ENCODE measurements at regions not wholly inside any gene's neighbourhood (a gene's known extent, or its start where the extent isn't known, plus 50 kb on each side); places are given as distances from the start of the nearest gene placed in this dataset.

DNA sequence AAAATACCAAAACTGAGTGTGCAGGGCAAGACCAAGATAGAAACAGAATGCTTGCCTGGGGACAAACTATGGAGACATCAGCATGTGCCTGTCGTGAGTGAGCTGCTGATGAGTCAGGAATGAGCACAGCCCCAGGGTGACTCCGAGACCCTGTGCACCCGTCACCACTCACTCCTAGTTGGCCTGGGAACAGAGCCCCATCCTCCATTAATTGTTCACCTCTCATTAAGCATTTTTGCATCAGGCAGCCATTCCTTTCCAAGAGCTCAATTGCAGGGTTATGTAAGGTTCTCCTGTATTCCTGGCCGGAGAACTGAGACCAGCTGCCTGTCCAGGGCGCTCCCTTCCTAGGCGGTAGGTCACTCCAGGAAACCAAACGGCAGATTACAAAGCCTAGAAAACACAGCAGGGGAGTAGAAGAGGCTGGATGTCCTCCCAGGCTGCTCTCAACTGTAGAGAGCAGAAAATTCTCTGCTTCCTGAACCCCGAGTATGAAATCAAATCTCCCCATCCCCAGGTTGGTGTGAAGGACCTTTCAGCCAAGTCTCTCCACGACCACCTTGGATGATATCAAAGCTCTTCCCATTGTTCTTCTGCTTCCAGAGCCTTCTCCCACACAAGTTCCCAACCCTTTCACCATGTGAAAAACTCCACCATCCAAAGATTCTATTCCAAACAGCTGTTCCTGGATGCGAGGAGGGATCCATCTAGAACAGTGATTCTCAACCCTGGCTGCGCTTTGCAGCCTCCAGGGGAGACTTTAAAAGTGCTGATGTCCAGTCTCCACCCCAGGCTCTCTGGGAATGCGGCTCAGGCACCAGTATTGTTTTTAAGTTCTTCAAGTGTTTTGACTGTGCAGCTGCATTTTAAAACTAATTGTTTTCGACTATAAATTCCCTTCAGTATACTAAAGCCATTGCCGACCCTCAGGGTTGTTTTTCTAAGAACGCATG lies 532.6 kb upstream of the JARID2 start:
- no peak for DNase-seq (ENCODE audit: low spot score)

DNA sequence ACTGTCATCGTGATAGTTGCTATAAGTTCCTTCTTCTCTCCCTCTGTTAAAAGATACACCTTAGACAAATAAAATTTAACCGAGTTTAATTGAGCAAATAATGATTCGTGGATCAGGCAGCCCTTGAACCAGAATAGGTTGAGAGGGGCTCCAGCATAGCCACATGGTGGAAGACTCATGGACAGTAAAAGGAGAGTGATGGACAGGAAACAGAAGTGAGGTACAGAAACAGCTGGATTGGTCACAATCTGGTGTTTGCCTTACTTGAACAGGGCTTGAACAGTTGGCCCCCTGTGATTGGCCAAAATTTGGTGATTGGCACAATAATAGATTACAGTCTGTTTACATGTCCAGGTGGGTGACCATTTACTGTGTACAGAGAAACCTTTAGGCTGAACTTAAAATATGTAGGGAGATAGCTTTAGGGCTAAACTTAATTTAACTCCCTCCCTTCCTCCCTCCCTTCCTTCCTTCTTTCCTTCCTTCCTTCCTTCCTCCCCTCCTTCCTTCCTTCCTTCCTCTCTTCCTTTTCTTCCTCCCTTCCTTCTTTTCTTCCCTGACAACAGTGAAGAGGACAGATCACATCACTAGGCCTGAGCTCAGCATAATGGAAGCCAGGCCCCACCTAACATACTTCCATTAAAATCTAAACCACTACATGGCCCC lies 531.8 kb upstream of the JARID2 start:
- no peak for DNase-seq (ENCODE audit: low spot score)

DNA sequence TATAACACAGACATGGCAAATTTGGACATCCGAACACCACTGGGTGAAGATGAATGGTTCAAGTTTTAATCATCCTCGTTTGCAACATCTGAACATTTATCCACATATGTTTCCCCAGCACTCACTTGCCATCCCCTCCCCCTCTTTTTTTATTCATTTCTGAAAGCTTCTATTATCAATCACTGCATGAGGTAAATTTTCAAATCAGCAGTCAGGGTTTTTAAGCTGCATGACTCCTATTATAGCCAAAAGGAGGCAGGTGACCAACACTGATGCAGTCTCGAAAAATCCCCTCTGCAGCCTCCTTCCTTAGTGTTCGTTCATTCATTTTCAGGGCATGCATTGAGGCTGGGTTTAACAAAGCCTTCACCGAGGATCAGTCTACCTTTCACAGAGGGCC lies 530.8 kb upstream of the JARID2 start:
- no peak for DNase-seq (ENCODE audit: low spot score)

DNA sequence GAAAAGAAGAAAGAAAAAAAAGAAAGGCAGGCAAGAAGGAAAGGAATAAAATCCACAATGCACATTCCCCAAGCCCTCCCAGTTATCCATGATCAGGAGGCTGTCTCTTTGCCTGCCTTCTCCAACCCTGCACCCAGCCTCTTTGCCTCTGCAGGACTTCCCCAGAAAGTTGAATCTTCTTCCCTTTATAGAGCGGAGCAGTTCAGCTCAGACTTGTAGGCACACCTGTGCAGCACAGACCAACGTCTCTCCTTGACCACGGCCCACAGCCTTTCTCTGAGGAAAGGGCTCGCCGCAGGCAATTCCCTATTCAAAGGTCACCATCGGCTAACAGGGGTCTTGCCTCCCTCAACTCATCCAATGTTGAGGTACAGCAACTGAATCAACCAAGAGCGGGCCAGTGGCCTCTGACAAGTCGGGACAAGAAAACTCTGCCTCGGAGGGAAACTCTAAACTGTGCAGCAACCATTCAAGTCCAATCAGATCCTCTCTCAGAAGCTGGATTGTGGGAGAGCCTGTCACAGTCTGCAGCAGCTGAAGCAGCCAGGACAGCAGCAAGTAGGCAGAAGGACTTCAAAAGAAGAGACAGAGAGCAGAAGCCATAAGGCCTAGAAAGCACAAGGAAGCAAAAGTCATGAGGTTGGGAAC lies 529.2 kb upstream of the JARID2 start:
- DNase-seq (ENCODE audit: low spot score): no peak

DNA sequence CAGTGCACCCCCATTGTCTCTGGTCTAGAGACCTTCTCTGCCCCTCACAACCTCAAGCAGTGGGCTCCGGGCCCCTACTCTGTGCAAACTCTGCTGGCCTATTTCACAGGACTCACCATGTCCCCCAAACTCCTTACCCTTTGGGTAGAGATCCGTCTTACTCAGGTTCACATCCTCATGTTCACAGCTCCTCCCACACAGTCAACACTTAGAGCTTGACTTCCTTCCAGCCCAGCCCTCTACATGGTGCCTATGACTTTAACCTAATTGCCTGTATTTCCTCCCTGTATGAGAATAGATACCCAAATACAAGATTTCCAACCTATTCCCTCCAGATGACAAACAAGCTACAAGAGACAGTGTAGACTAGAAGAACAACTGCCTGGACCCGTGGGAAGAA lies 528.6 kb upstream of the JARID2 start:
- no peak for DNase-seq (ENCODE audit: low spot score)

DNA sequence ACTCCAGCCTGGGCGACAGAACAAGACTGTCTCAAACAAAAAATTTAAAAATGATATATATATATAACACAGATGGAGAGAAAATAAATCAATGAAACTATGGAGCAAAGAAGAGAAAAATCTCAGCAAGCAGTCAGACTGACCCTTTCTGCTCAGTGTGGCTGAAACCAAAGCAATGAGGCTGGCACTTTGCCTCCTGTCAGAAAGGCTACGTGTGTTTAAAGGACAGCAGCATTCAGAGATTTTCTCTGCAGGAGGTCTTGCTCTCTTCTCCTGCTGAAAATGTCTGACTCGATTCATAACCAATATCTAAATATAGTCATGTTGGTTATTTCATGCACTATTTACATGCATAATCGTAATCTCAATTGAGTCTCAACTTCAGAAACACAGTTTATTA lies 527.0 kb upstream of the JARID2 start:
- DNase-seq (ENCODE audit: low spot score): no peak

DNA sequence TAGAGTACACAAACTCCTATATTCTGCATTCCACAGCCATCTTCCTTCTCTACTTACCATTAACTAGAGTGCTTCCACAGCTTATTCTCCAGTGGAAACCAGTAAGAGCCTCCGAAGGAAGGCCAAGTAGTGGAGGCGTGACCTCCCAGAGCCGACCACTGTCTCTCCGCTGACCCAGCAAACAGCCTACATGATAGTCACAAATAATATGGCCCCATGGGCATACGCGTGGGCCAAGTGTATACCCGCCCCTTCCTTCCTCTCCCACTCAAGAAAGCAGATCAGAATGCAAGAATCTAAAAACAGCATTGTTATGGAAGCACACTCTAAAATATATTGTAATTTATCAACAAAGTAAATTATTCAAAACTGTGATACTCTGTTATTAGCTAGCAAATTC lies 526.6 kb upstream of the JARID2 start:
- no peak for DNase-seq (ENCODE audit: low spot score)

DNA sequence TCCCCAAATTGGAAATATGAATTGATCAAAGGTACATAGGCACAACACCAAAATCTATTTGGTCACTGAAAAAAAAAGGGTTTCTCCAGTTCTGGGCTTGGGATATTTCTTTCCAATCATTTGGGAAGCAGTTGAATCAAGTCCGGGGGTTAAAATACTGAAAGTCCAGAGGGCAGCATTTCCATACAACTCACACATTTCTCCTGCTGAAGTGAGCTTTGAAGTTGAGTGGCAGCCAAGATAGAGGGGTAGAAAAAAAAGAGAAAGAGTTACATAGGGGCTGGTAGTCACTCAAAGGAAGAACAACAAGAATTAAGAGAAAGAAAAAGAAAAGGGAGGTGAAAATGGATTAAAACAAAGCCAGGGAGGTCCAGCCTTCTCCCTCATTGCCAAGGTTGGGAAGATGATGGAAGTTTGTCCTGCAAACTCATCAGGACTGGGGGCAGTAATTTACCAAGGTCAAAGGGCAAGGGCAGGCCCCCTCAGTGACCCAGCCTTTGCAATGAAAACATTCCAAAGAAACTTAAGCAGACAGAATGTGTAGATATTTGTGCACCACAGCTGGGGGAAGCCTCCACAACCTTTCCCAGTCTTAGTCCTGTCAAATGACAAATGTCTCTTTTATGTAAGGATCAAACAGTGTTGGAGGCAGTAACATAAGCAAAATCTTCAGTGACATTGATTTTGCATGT lies 525.3 kb upstream of the JARID2 start:
- no peak for DNase-seq (ENCODE audit: low spot score)

DNA sequence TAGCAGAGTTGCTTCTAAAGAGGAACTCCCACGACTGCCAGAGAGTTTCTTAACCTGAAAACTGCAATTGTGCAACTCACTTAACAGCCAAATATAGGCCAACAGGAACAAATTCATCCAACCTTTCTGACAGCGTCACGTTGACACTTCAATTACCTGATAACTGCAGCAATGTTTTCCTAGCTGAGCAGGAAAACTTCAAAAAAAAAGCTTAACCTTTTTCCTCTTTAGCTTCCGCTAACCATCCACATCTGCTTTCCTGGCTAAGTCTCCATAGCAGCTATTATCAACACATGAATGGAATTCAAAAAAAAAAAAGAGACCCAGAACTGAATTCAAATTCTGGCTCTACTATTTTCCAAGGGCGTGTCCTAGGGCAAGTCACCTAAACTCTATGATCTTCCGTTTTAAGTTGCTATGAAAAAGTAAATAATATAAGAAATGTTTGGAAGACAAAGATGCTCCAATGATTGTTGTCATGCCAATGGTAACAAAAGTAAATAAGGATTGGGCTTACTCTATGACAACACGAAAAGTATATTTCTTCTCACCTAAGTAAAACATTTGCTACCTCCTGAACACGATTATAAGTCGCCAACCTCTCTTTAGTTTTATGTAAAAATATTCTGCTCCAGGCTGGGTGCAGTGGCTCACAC lies 524.6 kb upstream of the JARID2 start:
- DNase-seq (ENCODE audit: low spot score): peak; percentile 79

DNA sequence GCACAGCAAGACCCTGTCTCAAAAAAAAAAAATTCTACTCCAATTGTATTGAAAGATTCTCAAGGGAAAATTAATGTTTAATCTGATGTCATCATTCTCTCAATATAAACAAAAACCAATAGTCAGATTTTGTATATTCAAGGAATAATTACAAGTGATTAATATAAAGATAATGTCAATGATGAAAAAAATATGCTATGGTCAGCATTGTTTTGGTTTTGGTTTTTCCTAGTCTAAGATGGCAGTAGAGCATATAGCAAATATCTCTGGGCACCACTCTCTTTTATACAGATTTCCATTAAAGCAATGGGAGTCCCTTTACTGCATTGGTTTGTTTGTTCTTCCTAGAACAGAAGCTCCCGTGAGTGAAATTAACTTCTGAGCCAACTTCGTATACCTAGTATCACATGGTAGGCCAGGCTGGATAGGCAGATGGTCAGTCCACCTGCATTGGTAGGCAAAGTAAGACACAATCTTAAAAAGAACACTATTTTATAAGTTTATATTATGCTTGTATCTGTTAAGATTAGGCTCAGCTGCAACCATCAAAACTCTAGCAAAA lies 523.8 kb upstream of the JARID2 start:
- DNase-seq (ENCODE audit: low spot score): no peak

DNA sequence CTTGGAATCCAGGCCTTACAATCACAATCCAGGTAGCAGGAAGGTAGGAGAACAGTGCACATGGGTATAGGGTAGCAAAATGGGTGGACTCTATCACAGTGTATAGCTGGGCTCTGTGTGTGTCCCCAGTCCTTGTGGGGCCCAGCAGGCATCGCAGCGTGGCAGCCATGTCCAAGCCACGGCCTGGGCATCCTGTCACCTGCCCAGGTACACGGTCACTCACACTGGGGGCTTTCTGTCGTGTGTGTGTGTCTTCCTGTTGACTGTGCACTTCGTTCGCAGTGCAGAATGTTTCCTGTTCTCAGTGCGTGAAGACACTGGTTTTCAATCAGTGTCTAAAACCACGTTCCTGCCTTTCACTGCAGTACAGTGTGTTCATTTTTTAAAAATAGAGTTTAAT lies 523.2 kb upstream of the JARID2 start:
- no peak for DNase-seq (ENCODE audit: low spot score)

DNA sequence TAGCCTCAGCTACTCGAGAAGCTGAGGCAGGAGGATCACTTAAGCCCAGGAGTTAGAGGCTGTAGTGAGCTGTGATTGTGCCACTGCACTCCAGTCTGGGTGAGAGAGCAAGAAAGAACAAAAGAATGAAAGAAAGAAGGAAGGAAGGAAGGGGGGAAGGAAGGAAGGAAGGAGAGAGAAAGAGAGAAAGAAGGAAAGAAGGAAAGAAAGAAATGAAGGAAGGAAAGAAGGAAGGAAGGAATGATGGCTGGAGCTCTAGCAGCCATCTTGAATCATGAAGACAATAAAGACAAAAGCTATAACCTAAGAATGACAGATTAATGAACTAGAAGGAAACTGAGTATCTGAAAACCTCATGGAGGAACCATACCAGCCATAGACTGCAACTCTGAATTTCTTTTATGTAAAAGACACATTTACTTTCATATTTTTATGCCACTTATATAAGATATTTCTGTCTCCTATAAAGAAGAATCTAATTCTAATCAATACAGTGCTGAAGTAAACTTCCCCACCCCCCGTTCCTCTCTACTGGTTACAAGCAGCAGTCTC lies 522.3 kb upstream of the JARID2 start:
- no peak for DNase-seq (ENCODE audit: low spot score)

DNA sequence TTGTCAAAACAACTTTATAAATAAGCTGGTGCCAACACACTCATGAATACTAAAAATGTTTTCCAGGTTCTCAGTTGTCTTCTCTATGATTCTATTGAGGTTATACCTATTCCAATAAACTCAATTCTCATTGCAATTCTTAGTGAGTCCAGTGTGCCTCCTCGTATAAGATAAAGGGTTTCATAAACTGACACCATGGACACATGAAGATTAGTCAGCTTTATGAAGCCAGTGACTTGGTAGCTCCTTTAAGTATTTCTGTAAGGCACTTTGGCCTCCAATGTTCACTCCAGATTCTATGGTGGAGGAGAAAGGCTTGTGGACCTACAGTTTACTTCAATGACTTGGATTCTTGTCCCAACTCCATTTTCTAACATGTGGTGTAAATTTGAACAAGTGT lies 521.3 kb upstream of the JARID2 start:
- DNase-seq (ENCODE audit: low spot score): no peak

DNA sequence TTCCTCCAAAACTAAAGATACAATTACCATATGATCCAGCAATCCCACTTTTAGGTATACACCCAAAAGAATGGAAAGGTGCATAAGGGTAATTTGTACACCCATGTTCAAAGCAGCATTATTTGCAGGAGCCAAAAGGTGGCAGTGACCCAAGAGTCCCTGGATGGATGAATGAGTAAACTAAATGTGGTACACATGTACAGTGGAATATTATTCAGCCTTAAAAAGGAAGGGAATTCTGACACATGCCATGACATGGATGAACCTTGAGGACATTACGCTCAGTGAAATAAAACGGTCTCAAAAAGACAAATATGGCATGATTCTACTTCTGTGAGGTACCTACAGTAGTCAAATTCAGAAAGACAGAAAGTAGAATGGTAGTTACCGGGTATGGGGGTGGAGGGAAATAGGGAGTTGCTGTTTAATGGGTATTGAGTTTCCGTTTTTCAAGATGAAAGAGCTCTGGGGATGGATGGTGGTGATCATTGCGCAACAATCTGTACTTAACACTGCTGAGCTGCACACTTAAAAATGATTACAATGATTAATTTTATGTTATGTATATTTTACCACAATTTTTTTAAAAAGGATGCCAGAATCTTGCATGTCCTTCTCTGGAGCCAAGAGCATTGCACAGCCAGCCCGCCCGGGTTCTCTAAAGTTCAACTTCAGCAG lies 518.9 kb upstream of the JARID2 start:
- DNase-seq (ENCODE audit: low spot score): no peak

DNA sequence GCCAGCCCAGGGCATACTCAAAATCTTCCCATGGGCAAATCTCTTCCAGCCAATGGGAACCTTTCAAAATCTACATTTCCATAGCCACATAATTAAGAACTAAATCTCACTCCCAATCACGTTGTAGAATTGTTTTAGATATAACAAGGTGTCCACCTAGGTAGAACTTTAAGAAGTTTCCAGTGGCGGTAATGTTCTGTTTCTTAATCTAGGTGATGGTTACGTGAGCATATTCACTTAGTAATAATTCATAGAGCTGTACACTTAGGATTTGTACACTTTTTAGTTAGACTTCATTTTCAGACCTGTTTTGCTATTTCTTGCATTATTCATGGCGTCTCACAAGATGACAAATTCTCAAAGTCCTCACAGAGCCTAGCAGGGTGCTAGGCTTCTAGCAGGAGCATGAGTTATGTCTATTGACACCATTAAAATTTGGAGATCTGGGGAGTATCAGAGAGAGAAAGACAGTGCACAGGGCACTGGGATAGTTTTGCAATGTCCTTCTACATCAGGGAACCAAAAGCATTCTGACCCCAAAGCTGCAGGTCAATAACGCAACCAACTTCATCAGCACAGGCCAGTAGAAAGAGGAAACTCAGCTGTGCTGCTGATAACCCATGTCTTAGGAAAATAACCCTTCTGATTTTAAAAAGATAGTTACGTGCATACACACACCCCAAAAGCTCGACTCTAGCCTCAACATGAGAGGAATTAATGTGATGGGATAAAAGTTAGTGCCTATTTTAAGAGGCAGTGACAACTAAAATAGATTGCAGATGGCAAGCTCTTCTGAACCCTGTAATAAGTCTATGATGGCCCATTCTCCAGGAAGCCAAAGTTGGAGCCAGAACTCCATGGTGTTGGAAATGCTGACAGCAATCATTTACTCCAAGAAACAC lies 518.1 kb upstream of the JARID2 start:
- DNase-seq (ENCODE audit: low spot score): no peak

DNA sequence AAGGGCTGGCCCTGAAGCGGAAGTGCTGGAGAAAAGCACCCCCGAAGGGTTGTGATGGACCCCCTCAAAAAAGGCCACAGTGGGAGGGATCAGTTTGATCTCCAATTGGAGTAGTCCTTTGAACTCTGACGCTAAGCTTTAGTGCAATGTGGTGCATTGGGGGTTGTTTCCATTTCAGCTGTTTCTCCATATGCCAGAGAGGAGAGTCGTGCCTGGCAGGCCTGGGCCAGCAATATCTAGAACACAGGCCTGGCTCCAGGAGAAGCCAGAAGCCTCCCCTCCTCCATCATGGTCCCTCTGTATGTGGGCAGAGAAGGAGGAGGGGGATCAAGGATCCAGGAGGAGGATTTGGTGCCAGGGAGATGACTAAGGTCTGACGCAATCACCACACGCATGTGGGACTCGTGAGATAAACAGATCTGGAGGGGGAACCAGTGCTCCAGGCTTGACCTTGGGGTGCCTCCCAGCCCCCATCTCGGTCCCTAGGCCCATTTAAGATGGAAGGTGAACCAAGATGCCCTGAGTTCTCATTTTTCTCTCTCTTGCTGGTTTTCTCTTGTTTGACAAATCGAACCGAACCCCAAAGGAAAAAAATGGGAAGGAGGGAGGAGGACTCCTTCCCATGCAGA lies 517.4 kb upstream of the JARID2 start:
- no peak for DNase-seq (ENCODE audit: low spot score)

DNA sequence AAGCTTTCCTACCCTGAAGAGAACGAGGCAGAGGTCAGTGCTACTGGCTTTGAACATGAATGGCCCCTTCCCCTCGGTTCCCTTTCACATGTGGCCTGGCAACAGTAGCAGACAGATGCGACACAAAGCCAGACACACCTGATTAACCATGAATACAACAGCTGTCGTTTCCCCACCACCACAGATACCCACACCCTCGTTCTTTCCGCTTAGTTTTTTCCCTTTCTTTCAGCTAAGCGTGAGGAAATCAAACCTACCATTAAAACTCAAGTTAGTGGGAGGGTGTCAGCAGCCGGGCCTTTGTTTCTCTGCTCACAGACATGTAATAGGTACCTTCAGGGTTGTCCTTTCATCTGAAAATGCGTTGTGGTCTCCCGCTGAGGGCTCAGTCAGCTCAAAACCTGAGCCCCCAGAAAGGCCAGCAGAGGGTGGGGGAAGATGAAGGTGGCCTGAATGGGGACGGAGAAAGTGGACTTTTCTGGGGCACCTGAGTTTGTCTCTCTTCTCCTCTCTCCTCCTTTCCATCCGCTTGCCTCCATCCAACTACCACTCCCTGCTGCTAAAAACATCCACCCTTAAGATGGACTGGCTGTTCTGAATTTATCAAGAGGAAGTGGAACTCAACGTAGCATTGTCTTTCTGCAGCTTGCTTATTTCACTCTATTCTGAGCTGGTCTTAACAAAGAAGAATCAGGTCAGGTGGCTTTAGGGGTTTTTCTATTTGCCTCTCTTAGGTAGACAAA lies 516.6 kb upstream of the JARID2 start:
- no peak for DNase-seq (ENCODE audit: low spot score)

DNA sequence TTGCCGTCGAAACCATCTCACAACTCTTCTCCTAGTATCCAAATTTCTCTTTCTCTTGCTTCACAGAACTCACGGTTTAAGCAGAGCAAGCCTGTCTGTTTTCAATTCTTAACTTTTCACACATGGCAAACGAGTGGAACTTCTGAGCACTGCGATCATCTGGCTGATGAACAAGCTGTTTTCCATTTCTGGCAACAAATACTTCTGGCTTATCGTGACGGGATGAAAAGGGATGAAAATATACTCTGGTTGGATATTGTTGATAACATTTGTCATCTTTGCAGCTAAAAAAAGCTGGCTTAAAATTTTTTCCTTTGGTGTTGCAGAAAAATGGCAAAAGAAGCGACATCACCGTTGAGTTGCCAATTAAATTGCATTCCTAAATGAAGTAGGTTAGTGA lies 515.2 kb upstream of the JARID2 start:
- DNase-seq (ENCODE audit: low spot score): no peak

Data from putamen (tissue), 1 donor.